Lung (tissue), 11 donors: ENCODE measurements at regions not wholly inside any gene's neighbourhood (a gene's known extent, or its start where the extent isn't known, plus 50 kb on each side); places are given as distances from the start of the nearest gene placed in this dataset.

Experiments
- ATAC-seq: fragments of 200-7000 bp; cut with Tn5 transposase; one replicate; pipeline ENCODE4 v1.9.1; 2020; ENCODE audit warnings: moderate number of reproducible peaks; ENCODE audit not compliant: insufficient read depth, low FRiP score
- DNase-seq, 3 donors: peaks; one replicate each; pipeline ENCODE4 v3.0.0-alpha.2; 2013 to 2017
- H3K27ac ChIP-seq, 2 donors: one replicate each; pipeline ENCODE4 v1.5.1; 2013; ENCODE audit warnings: mild to moderate bottlenecking in 2 of 2, moderate library complexity in 2 of 2, control low read depth in 1 of 2, inconsistent platforms in 1 of 2, low read depth in 1 of 2, low read length in 1 of 2
- H3K27me3 ChIP-seq, 3 donors: one replicate each; pipeline ENCODE4 v1.5.1; 2013; ENCODE audit warnings: low read length in 2 of 3; ENCODE audit not compliant: control insufficient read depth in 3 of 3, insufficient read depth in 3 of 3
- H3K36me3 ChIP-seq, 4 donors: one replicate each; pipeline ENCODE4 v1.5.1; 2013; ENCODE audit warnings: low read length in 4 of 4, mild to moderate bottlenecking in 1 of 4, moderate library complexity in 1 of 4; ENCODE audit not compliant: control insufficient read depth in 4 of 4, insufficient read depth in 4 of 4
- H3K4me1 ChIP-seq, 5 donors: one replicate each; pipeline ENCODE4 v1.5.1; 2013; ENCODE audit warnings: low read length in 5 of 5, mild to moderate bottlenecking in 2 of 5, moderate library complexity in 1 of 5; ENCODE audit not compliant: control insufficient read depth in 5 of 5, insufficient read depth in 5 of 5
- H3K4me3 ChIP-seq: one replicate; pipeline ENCODE4 v1.5.1; 2013; ENCODE audit warnings: mild to moderate bottlenecking, control low read depth, moderate library complexity
- H3K9ac ChIP-seq, 2 donors: one replicate each; pipeline ENCODE4 v1.5.1; 2013; ENCODE audit warnings: low read length in 2 of 2, control low read depth in 1 of 2; ENCODE audit not compliant: insufficient read depth in 1 of 2
- H3K9me3 ChIP-seq, 4 donors: one replicate each; pipeline ENCODE4 v1.5.1; 2013; ENCODE audit warnings: low read length in 3 of 4, mild to moderate bottlenecking in 1 of 4, moderate library complexity in 1 of 4; ENCODE audit not compliant: control insufficient read depth in 4 of 4, insufficient read depth in 3 of 4
- CTCF ChIP-seq: IDR thresholded peaks from 2 replicates; pipeline ENCODE4 v1.5.1; 2012; ENCODE audit warnings: mild to moderate bottlenecking; ENCODE audit errors: control extremely low read depth, extremely low read depth
- WGBS, 2 donors: extraction: QIAGEN DNeasy Blood & Tissue Kit; methylation state at CpG; one replicate each; pipeline ENCODE4 v1.1.7; 2013; 5-methylcytosine and 5-hydroxymethylcytosine counted together
- donor health status: control.
- donor health status: control.
- donor health status: Bipolar disorder and iron deficiency.
- donor health status: healthy.
- donor health status: DM: yes; HTN: yes; CAD: no.

GRCh38 chr15:31263751-31264558, 62.7 kb upstream of the KLF13 start:
- H3K27me3 ChIP-seq: no peaks in the 10 kb centered on the region
- H3K9me3 ChIP-seq: no peaks in the 10 kb centered on the region
- peak; percentile 53 for ATAC-seq
- H3K4me1 ChIP-seq: peaks cover 0 to 20% (median 17%) of the 10 kb centered on the region in 5 donors
- no peak overlapping the region for H3K9ac ChIP-seq
- peak overlapping the region in 1 of 2 donors; percentile 92 for H3K27ac ChIP-seq
- TF ChIP-seq CTCF: no peak
- no peaks in the 10 kb centered on the region for H3K36me3 ChIP-seq
- 20 to 30% methylated on average over 22 to 24 of the region's 24 CpGs for WGBS, 2 donors
- H3K4me3 ChIP-seq: no peak overlapping the region
- peak; percentile 56 to 66 (median 59) for DNase-seq

GRCh38 chr15:31264559-31265089, 62.0 kb upstream of the KLF13 start:
- DNase-seq (no peak), ATAC-seq (no peak)
- Histone ChIP-seq H3K4me1 (peaks cover 0 to 20% (median 17%) of the 10 kb centered on the region in 5 donors), H3K4me3 (no peak overlapping the region), H3K27ac (peak overlapping the region in 1 of 2 donors; percentile 92), H3K36me3 (no peaks in the 10 kb centered on the region), H3K9ac (no peak overlapping the region), H3K27me3 (no peaks in the 10 kb centered on the region), H3K9me3 (no peaks in the 10 kb centered on the region)
- TF ChIP-seq CTCF: no peak
- WGBS, 2 donors: 47 to 78% methylated on average over 6 of the region's 6 CpGs

- WGBS, 2 donors: 65 to 67% methylated on average over 20 to 21 of the region's 21 CpGs
- peak overlapping the region in 1 of 2 donors; percentile 92 for H3K27ac ChIP-seq
- no peaks in the 10 kb centered on the region for H3K27me3 ChIP-seq
- H3K36me3 ChIP-seq: no peaks in the 10 kb centered on the region
- DNase-seq (peak; percentile 22 to 37 (median 34)), ATAC-seq (no peak)
- no peaks in the 10 kb centered on the region for H3K9me3 ChIP-seq
- no peak overlapping the region for H3K9ac ChIP-seq
- TF ChIP-seq CTCF: no peak
- no peak overlapping the region for H3K4me3 ChIP-seq
- H3K4me1 ChIP-seq: peaks cover 0 to 20% (median 17%) of the 10 kb centered on the region in 5 donors
These were observed 61.4 kb upstream of the KLF13 start for GRCh38 chr15:31265090-31265870.
